Right kidney (tissue), 1 donor: ENCODE measurements at regions not wholly inside any gene's neighbourhood (a gene's known extent, or its start where the extent isn't known, plus 50 kb on each side); places are given as distances from the start of the nearest gene placed in this dataset.

ENCODE experiments used
- DNase-seq: peaks from one replicate; pipeline ENCODE4 v3.0.0-alpha.2; 2016

- no peak for DNase-seq
Measured at GRCh38 chr3:31230425-31231223, 302.1 kb upstream of the STT3B start.

- DNase-seq = no peak
Measured at GRCh38 chr3:31232055-31233025, 300.4 kb upstream of the STT3B start.

GRCh38 chr3:31234145-31234544 lies 298.6 kb upstream of the STT3B start:
- no peak for DNase-seq

- DNase-seq = no peak
Measured at GRCh38 chr3:31235062-31235700, 297.5 kb upstream of the STT3B start.

GRCh38 chr3:31237887-31238286 lies 294.8 kb upstream of the STT3B start:
- no peak for DNase-seq

- DNase-seq = no peak
Measured at GRCh38 chr3:31240013-31240412, 292.7 kb upstream of the STT3B start.

- no peak for DNase-seq
Measured at GRCh38 chr3:31240466-31240865, 292.3 kb upstream of the STT3B start.

GRCh38 chr3:31240874-31241273 lies 291.9 kb upstream of the STT3B start:
- DNase-seq = no peak

- DNase-seq = no peak
Measured at GRCh38 chr3:31241533-31241932, 291.2 kb upstream of the STT3B start.

GRCh38 chr3:31242026-31242960 lies 290.4 kb upstream of the STT3B start:
- no peak for DNase-seq

GRCh38 chr3:31244929-31245817 lies 287.6 kb upstream of the STT3B start:
- DNase-seq = no peak

GRCh38 chr3:31246293-31247062 lies 286.2 kb upstream of the STT3B start:
- DNase-seq = no peak

GRCh38 chr3:31247063-31247447 lies 285.7 kb upstream of the STT3B start:
- DNase-seq = no peak

- DNase-seq = no peak
Measured at GRCh38 chr3:31247850-31248562, 284.7 kb upstream of the STT3B start.

- DNase-seq = no peak
Measured at GRCh38 chr3:31248563-31248992, 284.1 kb upstream of the STT3B start.

GRCh38 chr3:31249545-31249944 lies 283.2 kb upstream of the STT3B start:
- DNase-seq = no peak

- no peak for DNase-seq
Measured at GRCh38 chr3:31250116-31250777, 282.5 kb upstream of the STT3B start.

- no peak for DNase-seq
Measured at GRCh38 chr3:31251083-31251482, 281.6 kb upstream of the STT3B start.
